OCI-LY3 (cell line): ENCODE measurements at regions not wholly inside any gene's neighbourhood (a gene's known extent, or its start where the extent isn't known, plus 50 kb on each side); places are given as distances from the start of the nearest gene placed in this dataset.

ENCODE experiments used
- CTCF ChIP-seq: fragments of 200-600, 300-600 bp; sonication (generic); IDR thresholded peaks from 2 replicates; pipeline ENCODE4 v1.5.1; 2014; ENCODE audit warnings: antibody characterized with exemption, low read length, low read depth
- EZH2phosphoT487 ChIP-seq: fragments of 200-600 bp; shearing (Covaris generic); IDR thresholded peaks from 2 replicates; pipeline ENCODE4 v1.6.1; 2018; ENCODE audit warnings: antibody characterized with exemption, mixed run types, low read depth

GRCh38 chr10:61112771-61113170 lies 168.8 kb upstream of the RHOBTB1 start:
- TF ChIP-seq CTCF (no peak), EZH2phosphoT487 (no peak)
